ENCODE measurements at regions not wholly inside any gene's neighbourhood (a gene's known extent, or its start where the extent isn't known, plus 50 kb on each side); places are given as distances from the start of the nearest gene placed in this dataset.

DNA sequence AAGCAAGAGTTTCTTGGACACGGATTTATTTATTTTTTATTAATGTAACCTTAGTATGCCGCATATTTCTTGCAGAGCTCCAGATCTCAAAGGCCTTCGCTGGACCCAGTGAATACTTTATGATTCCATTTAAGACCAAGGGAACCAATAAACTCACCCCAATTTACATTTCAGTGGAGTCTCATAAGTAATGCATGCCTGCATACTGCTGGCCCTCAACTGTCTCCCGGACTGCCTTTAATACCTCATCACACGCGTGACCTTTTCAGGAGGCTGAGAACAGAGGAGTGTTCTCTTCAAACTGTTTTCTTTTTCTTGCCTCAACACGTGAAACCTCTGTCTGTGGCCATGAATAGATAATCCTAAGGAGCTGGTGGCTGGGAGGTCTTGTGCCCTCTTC lies 240.9 kb downstream of the STIM2 start:
- TF ChIP-seq POLR2A (IDR thresholded peaks at IDR 0.05) (no peak), POLR2AphosphoS5 (IDR thresholded peaks at IDR 0.05) (no peak)
- TF ChIP-seq, protein P1, sequence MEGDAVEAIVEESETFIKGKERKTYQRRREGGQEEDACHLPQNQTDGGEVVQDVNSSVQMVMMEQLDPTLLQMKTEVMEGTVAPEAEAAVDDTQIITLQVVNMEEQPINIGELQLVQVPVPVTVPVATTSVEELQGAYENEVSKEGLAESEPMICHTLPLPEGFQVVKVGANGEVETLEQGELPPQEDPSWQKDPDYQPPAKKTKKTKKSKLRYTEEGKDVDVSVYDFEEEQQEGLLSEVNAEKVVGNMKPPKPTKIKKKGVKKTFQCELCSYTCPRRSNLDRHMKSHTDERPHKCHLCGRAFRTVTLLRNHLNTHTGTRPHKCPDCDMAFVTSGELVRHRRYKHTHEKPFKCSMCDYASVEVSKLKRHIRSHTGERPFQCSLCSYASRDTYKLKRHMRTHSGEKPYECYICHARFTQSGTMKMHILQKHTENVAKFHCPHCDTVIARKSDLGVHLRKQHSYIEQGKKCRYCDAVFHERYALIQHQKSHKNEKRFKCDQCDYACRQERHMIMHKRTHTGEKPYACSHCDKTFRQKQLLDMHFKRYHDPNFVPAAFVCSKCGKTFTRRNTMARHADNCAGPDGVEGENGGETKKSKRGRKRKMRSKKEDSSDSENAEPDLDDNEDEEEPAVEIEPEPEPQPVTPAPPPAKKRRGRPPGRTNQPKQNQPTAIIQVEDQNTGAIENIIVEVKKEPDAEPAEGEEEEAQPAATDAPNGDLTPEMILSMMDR (IDR thresholded peaks at IDR 0.05), result no peak
